DND-41 (cell line): ENCODE measurements at regions not wholly inside any gene's neighbourhood (a gene's known extent, or its start where the extent isn't known, plus 50 kb on each side); places are given as distances from the start of the nearest gene placed in this dataset.

Experiments
- ATAC-seq: fragments of 200-7000 bp; cut with Tn5 transposase; 3 replicates; pipeline ENCODE4 v1.9.1; 2021; ENCODE audit warnings: low read depth; ENCODE audit not compliant: insufficient read depth
- DNase-seq: peaks from one replicate; pipeline ENCODE4 v3.0.0-alpha.2; 2020
- H2AFZ ChIP-seq: 2 replicates; pipeline ENCODE4 v1.6.0; 2012; ENCODE audit warnings: low read depth, low read length
- H3K27ac ChIP-seq: 2 replicates; pipeline ENCODE4 v1.5.1; 2012; ENCODE audit warnings: low read length, inconsistent platforms
- H3K27me3 ChIP-seq: fragments of 200-600 bp; sonication (generic); 2 replicates; pipeline ENCODE4 v1.6.0; 2012; ENCODE audit warnings: low read length, mild to moderate bottlenecking, inconsistent platforms; ENCODE audit not compliant: insufficient read depth, poor library complexity
- H3K36me3 ChIP-seq: 2 replicates; pipeline ENCODE4 v1.5.1; 2012; ENCODE audit warnings: low read length, inconsistent platforms; ENCODE audit not compliant: insufficient read depth
- H3K4me1 ChIP-seq: 2 replicates; pipeline ENCODE4 v1.5.1; 2012; ENCODE audit warnings: mild to moderate bottlenecking, low read length; ENCODE audit not compliant: insufficient read depth
- H3K4me2 ChIP-seq: 2 replicates; pipeline ENCODE4 v1.6.0; 2012; ENCODE audit warnings: mild to moderate bottlenecking, moderate library complexity, low read length, inconsistent platforms; ENCODE audit not compliant: insufficient read depth
- H3K4me3 ChIP-seq, 2 experiments: fragments of 200-600 bp in 1 of 2; shearing (Covaris generic) in 1 of 2; 2 replicates each; pipeline ENCODE4 v1.5.1; 2012 to 2016; ENCODE audit warnings: inconsistent platforms in 2 of 2, low read length in 2 of 2, mild to moderate bottlenecking in 2 of 2, low read depth in 1 of 2, moderate library complexity in 1 of 2
- H3K79me2 ChIP-seq: 2 replicates; pipeline ENCODE4 v1.6.0; 2012; ENCODE audit warnings: low read length, inconsistent platforms; ENCODE audit not compliant: insufficient read depth
- H3K9ac ChIP-seq: 2 replicates; pipeline ENCODE4 v1.6.0; 2012; ENCODE audit warnings: low read depth, mild to moderate bottlenecking, inconsistent platforms, low read length, moderate library complexity
- H3K9me3 ChIP-seq: 2 replicates; pipeline ENCODE4 v1.5.1; 2012; ENCODE audit warnings: low read length, moderate library complexity, mild to moderate bottlenecking, inconsistent platforms; ENCODE audit not compliant: insufficient read depth, severe bottlenecking
- H4K20me1 ChIP-seq: 2 replicates; pipeline ENCODE4 v1.6.0; 2012; ENCODE audit warnings: low read length; ENCODE audit not compliant: insufficient read depth
- EZH2 ChIP-seq: IDR thresholded peaks from 3 replicates; pipeline ENCODE4 v1.6.1; 2012; ENCODE audit warnings: borderline replicate concordance, low read depth, mild to moderate bottlenecking, moderate library complexity, low read length, inconsistent platforms; ENCODE audit not compliant: severe bottlenecking
- TF ChIP-seq, protein P1 (sequence below): IDR thresholded peaks from 2 replicates; pipeline ENCODE4 v1.5.1; 2012; ENCODE audit warnings: borderline replicate concordance, low read length, moderate library complexity, mild to moderate bottlenecking; ENCODE audit not compliant: poor library complexity, severe bottlenecking; ENCODE audit errors: extremely low read depth

DNA sequence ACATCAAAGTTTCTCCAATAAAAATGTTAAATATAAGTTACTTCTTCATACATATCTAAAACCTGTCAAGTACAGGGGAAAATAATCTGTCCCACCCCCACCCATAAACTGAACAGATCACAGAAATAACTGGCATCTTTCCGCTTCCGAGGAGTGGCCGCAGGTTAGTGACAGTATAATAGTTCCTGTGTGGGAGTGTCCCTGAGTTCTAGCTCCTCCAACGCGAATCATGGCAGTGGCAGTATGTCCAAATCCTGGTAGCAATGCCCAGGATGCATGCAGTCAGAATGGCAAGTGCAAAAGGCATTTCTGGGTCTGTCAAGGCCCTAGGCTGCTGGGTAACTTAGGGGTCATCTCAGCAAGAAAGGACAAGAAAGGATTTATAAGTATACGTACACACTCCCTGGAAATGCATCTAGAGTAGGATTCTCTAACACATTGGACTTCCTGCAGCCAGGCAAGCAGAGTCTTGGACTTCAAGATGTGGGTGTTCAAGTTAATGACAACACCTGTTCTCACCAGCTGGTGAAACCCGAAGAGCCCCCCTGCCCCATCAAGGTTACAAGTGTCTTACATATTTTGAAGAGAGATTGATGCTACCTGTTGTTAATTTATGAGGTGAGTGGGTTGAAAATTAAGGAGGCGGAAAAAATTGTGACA, 94.4 kb upstream of the COL1A2 start:
- ATAC-seq = no peak
- Histone ChIP-seq H3K36me3 (no peaks in the 10 kb centered on the region), H4K20me1 (no peaks in the 10 kb centered on the region), H3K4me3 (no peak overlapping the region), H3K27me3 (no peaks in the 10 kb centered on the region), H3K9ac (no peak overlapping the region), H3K79me2 (no peaks in the 10 kb centered on the region), H3K27ac (no peak overlapping the region), H3K4me2 (no peak overlapping the region), H3K9me3 (no peaks in the 10 kb centered on the region), H3K4me1 (no peaks in the 10 kb centered on the region), H2AFZ (no peak overlapping the region)
- TF ChIP-seq, protein P1, sequence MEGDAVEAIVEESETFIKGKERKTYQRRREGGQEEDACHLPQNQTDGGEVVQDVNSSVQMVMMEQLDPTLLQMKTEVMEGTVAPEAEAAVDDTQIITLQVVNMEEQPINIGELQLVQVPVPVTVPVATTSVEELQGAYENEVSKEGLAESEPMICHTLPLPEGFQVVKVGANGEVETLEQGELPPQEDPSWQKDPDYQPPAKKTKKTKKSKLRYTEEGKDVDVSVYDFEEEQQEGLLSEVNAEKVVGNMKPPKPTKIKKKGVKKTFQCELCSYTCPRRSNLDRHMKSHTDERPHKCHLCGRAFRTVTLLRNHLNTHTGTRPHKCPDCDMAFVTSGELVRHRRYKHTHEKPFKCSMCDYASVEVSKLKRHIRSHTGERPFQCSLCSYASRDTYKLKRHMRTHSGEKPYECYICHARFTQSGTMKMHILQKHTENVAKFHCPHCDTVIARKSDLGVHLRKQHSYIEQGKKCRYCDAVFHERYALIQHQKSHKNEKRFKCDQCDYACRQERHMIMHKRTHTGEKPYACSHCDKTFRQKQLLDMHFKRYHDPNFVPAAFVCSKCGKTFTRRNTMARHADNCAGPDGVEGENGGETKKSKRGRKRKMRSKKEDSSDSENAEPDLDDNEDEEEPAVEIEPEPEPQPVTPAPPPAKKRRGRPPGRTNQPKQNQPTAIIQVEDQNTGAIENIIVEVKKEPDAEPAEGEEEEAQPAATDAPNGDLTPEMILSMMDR = no peak
- no peak for TF ChIP-seq EZH2
- DNase-seq = no peak

DNA sequence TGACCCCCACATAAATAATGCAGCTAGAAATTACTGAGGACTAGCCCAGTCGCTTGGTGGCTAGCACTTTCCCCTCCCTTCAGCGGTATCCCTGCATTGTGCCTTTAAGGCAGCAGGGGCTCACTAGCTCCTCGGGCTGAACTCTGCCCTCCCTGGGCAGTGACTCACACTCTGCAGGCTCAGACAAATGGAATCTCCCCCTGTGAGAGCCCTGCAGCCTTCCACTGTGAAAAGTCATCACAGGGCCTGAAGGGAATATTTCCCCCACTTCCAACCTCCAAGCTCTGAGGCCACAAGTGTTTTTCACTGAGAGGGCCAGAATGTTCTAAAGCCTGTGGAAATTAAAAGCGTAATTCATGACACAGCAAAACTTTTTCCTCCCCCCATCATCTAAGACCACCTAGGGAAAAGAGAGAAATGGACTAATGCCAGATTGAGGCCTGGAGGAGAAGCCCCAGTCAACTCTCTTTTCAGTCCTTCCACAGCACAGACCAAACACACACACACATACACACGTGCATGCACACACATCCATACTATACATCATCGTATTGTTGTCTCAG, 93.6 kb upstream of the COL1A2 start:
- Histone ChIP-seq H3K4me3 (no peak overlapping the region), H3K9ac (no peak overlapping the region), H3K9me3 (no peaks in the 10 kb centered on the region), H2AFZ (no peak overlapping the region), H3K27me3 (no peaks in the 10 kb centered on the region), H3K4me1 (no peaks in the 10 kb centered on the region), H3K79me2 (no peaks in the 10 kb centered on the region), H3K27ac (no peak overlapping the region), H3K36me3 (no peaks in the 10 kb centered on the region), H4K20me1 (no peaks in the 10 kb centered on the region), H3K4me2 (no peak overlapping the region)
- ATAC-seq (no peak; the same call in 2 of the 3 replicates), DNase-seq (no peak)
- TF ChIP-seq, protein P1 = no peak
- no peak for TF ChIP-seq EZH2

DNA sequence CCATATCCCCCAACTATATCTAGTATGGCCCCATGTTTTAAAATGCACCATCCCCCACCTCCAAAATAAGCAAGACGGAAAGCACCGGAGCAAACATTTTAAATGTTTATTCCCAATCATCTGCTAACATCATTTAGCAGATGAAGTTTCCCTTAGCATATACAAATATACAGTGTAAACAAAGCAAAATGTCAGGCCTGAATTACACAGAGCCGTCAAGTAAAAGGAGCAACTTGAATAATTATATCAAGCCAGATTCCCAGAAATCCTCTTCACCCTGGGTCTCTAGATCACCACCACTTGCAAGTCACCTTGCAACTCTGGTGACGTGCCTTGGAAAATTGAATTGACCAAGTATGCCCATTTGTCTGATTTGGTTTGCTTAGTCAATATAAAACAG, 91.6 kb upstream of the COL1A2 start:
- ATAC-seq (no peak), DNase-seq (no peak)
- no peak for TF ChIP-seq EZH2
- TF ChIP-seq, protein P1 = no peak
- Histone ChIP-seq H3K4me1 (no peaks in the 10 kb centered on the region), H3K9me3 (no peaks in the 10 kb centered on the region), H2AFZ (no peak overlapping the region), H3K27me3 (no peaks in the 10 kb centered on the region), H3K27ac (no peak overlapping the region), H3K79me2 (no peaks in the 10 kb centered on the region), H3K36me3 (no peaks in the 10 kb centered on the region), H3K4me3 (no peak overlapping the region), H3K9ac (no peak overlapping the region), H4K20me1 (no peaks in the 10 kb centered on the region), H3K4me2 (no peak overlapping the region)

DNA sequence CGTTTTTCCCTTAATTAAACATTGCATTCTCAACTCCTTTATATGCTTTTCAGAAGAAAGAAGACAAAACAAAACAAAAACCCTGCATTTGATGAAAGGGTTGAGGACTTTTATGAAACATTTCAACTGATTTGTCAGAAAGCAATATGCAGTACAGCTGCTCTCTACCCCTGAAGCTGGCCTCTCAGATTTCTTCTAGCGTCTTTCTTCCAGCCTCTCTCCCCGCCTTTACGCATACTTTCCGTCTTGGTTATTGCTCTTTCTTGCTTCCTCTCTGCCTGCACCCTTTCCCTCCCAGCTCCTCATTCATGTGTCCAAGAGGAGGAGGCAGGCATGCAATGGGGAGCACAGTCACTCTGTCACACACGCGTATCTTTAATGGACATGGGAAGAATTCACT, 91.0 kb upstream of the COL1A2 start:
- no peaks in the 10 kb centered on the region for H3K9me3 ChIP-seq
- DNase-seq = no peak
- H3K27me3 ChIP-seq = no peaks in the 10 kb centered on the region
- no peaks in the 10 kb centered on the region for H3K4me1 ChIP-seq
- no peak overlapping the region for H3K9ac ChIP-seq
- H3K27ac ChIP-seq = no peak overlapping the region
- TF ChIP-seq, protein P1 = no peak
- H4K20me1 ChIP-seq = no peaks in the 10 kb centered on the region
- no peak overlapping the region for H2AFZ ChIP-seq
- no peaks in the 10 kb centered on the region for H3K79me2 ChIP-seq
- no peaks in the 10 kb centered on the region for H3K36me3 ChIP-seq
- H3K4me2 ChIP-seq = no peak overlapping the region
- no peak for ATAC-seq
- no peak overlapping the region for H3K4me3 ChIP-seq
